Panc1 (cell line): ENCODE measurements at regions not wholly inside any gene's neighbourhood (a gene's known extent, or its start where the extent isn't known, plus 50 kb on each side); places are given as distances from the start of the nearest gene placed in this dataset.

Experiments used
- ATAC-seq: fragments of 200-7000 bp; cut with Tn5 transposase; 2 replicates; pipeline ENCODE4 v1.9.1; 2020; ENCODE audit warnings: mild to moderate bottlenecking, moderate library complexity
- BruUV-seq: library from RNA; stranded (reverse); fragments of 400-500 nt; replicated peaks from 2 replicates; lab custom pipeline; 2021; lab: Mats Ljungman, UMichigan
- CTCF ChIA-PET: fragments of 300-600 bp; sonication (Branson Sonifier 250); formaldehyde crosslinking; loops from one replicate; lab custom pipeline; 2022; ENCODE audit warnings: antibody characterized with exemption; lab: Charles Lee
- POLR2A ChIA-PET: fragments of 300-600 bp; sonication (Branson Sonifier 250); formaldehyde crosslinking; loops from one replicate; lab custom pipeline; 2022; ENCODE audit warnings: antibody characterized with exemption; lab: Charles Lee
- DNase-seq: peaks from one replicate; pipeline ENCODE4 v3.0.0-alpha.2; 2010; ENCODE audit warnings: low read depth, low spot score
- H3K27ac ChIP-seq: 2 replicates; pipeline ENCODE4 v1.5.1; 2011; ENCODE audit warnings: mild to moderate bottlenecking, low read length, inconsistent platforms
- H3K27me3 ChIP-seq: fragments of 200-500 bp; sonication (Bioruptor generic); 2 replicates; pipeline ENCODE4 v1.6.0; 2014; ENCODE audit warnings: low read length, inconsistent platforms; ENCODE audit not compliant: control insufficient read depth, insufficient read depth
- H3K36me3 ChIP-seq: fragments of 200-500 bp; sonication (Bioruptor generic); 2 replicates; pipeline ENCODE4 v1.5.1; 2014; ENCODE audit warnings: inconsistent platforms, mild to moderate bottlenecking, low read length, moderate library complexity; ENCODE audit not compliant: control insufficient read depth, insufficient read depth
- H3K4me1 ChIP-seq: 2 replicates; pipeline ENCODE4 v1.5.1; 2011; ENCODE audit warnings: inconsistent platforms, mild to moderate bottlenecking, low read length, moderate library complexity; ENCODE audit not compliant: control insufficient read depth, insufficient read depth
- H3K4me3 ChIP-seq, 2 experiments: 2 replicates each; pipeline ENCODE4 v1.5.1; 2011 to 2012; ENCODE audit warnings: low read depth in 2 of 2, low read length in 2 of 2, mild to moderate bottlenecking in 2 of 2, inconsistent platforms in 1 of 2, moderate library complexity in 1 of 2
- H3K9me3 ChIP-seq: fragments of 200-500 bp; sonication (Bioruptor generic); 2 replicates; pipeline ENCODE4 v1.5.1; 2014; ENCODE audit warnings: low read depth, mild to moderate bottlenecking, inconsistent platforms, low read length, moderate library complexity; ENCODE audit not compliant: control insufficient read depth, insufficient read depth
- CTCF ChIP-seq: fragments of 450-650 bp; IDR thresholded peaks from 2 replicates; pipeline ENCODE4 v1.5.1; 2017; ENCODE audit warnings: mild to moderate bottlenecking
- POLR2AphosphoS5 ChIP-seq: IDR thresholded peaks from 2 replicates; pipeline ENCODE4 v1.6.1; 2012; ENCODE audit warnings: mild to moderate bottlenecking, low read depth, low read length, moderate library complexity
- REST ChIP-seq, 2 experiments: IDR thresholded peaks; 2 replicates each; pipeline ENCODE4 v1.6.1; 2011 to 2012; ENCODE audit warnings: low read depth in 2 of 2, control low read depth in 1 of 2, low read length in 1 of 2, mild to moderate bottlenecking in 1 of 2, moderate library complexity in 1 of 2; ENCODE audit not compliant: insufficient read depth in 1 of 2
- SIN3A ChIP-seq: IDR thresholded peaks from 2 replicates; pipeline ENCODE4 v1.6.1; 2012; ENCODE audit warnings: low read depth, mild to moderate bottlenecking, low read length, moderate library complexity, borderline replicate concordance; ENCODE audit not compliant: insufficient read depth
- TCF7L2 ChIP-seq: IDR thresholded peaks from 2 replicates; pipeline ENCODE4 v1.6.1; 2011; ENCODE audit warnings: mild to moderate bottlenecking, low read depth, low read length, inconsistent platforms
- in situ Hi-C: cut with HindIII; loops from 2 replicates; pipeline ENCODE4 v1.10.0; 2016; ENCODE audit warnings: low sequenced_read_pairs, low pct_unique_long_range_greater_than_20kb
- intact Hi-C: fragments of 100-400 bp; cut with micrococcal nuclease; formaldehyde crosslinking; loops from one replicate; pipeline ENCODE4 v1.10.0; 2022; ENCODE audit not compliant: unreplicated experiment

GRCh38 chr4:4670869-4671268, 129.0 kb upstream of the STX18 start:
- H3K4me1 ChIP-seq: no peaks in the 10 kb centered on the region; the same call in 1 of the 2 replicates
- ChIA-PET CTCF (no interaction called here), POLR2A (no interaction called here)
- H3K9me3 ChIP-seq: no peaks in the 10 kb centered on the region
- DNase-seq (no peak), ATAC-seq (no peak)
- no peak for TF ChIP-seq REST (IDR thresholded peaks at IDR 0.05; ENCODE audit: insufficient read depth in 1 of 2, low read depth in 2 of 2, low read length in 1 of 2)
- TF ChIP-seq SIN3A: no peak
- TF ChIP-seq TCF7L2: no peak
- TF ChIP-seq CTCF: no peak
- TF ChIP-seq POLR2AphosphoS5: no peak
- H3K4me3 ChIP-seq: no peak overlapping the region
- in situ Hi-C loops (no loop called here), intact Hi-C loops (loop anchor here (10.0 kb wide), 1 partner anchor 204 kb away; no protein-coding TSS in a partner anchor)
- BruUV-seq: no TSS peak
- no peaks in the 10 kb centered on the region for H3K27me3 ChIP-seq
- no peaks in the 10 kb centered on the region for H3K36me3 ChIP-seq
- H3K27ac ChIP-seq: no peak overlapping the region

- intact Hi-C loops: no loop called here
- ATAC-seq (peak; percentile 17; the same call in 1 of the 2 replicates), DNase-seq (no peak)
- in situ Hi-C loops: no loop called here
- CTCF ChIA-PET: no interaction called here
- Histone ChIP-seq H3K27ac (no peak overlapping the region), H3K9me3 (no peaks in the 10 kb centered on the region), H3K4me1 (no peaks in the 10 kb centered on the region; the same call in 1 of the 2 replicates), H3K4me3 (peak overlapping the region in 1 of 2 experiments; percentile 7; a peak in 1 of 4 replicates), H3K36me3 (no peaks in the 10 kb centered on the region), H3K27me3 (no peaks in the 10 kb centered on the region)
- no peak for TF ChIP-seq POLR2AphosphoS5
- no peak for TF ChIP-seq TCF7L2
- TF ChIP-seq REST (IDR thresholded peaks at IDR 0.05; ENCODE audit: insufficient read depth in 1 of 2, low read depth in 2 of 2, low read length in 1 of 2): no peak
- no peak for TF ChIP-seq SIN3A
- no peak for TF ChIP-seq CTCF
- BruUV-seq: no TSS peak
- POLR2A ChIA-PET: no interaction called here
These were observed 126.7 kb upstream of the STX18 start for GRCh38 chr4:4668355-4669210.
